ENCODE measurements at regions not wholly inside any gene's neighbourhood (a gene's known extent, or its start where the extent isn't known, plus 50 kb on each side); places are given as distances from the start of the nearest gene placed in this dataset.

GRCh38 chr9:11414241-11414640 is 801.4 kb upstream of the PTPRD start:
- Mint-ChIP-seq H3K4me1 (ENCODE audit: low read depth) (no peaks in the 10 kb centered on the region), H3K27ac (no peak overlapping the region), H3K27me3 (no peaks in the 10 kb centered on the region), H3K36me3 (ENCODE audit: low read depth) (no peaks in the 10 kb centered on the region), H3K9me3 (peaks cover 11% of the 10 kb centered on the region), H3K4me3 (no peak overlapping the region)
- intact Hi-C loops (cut with micrococcal nuclease), result no loop called here
- ATAC-seq, result no peak
- TF ChIP-seq, protein P1, sequence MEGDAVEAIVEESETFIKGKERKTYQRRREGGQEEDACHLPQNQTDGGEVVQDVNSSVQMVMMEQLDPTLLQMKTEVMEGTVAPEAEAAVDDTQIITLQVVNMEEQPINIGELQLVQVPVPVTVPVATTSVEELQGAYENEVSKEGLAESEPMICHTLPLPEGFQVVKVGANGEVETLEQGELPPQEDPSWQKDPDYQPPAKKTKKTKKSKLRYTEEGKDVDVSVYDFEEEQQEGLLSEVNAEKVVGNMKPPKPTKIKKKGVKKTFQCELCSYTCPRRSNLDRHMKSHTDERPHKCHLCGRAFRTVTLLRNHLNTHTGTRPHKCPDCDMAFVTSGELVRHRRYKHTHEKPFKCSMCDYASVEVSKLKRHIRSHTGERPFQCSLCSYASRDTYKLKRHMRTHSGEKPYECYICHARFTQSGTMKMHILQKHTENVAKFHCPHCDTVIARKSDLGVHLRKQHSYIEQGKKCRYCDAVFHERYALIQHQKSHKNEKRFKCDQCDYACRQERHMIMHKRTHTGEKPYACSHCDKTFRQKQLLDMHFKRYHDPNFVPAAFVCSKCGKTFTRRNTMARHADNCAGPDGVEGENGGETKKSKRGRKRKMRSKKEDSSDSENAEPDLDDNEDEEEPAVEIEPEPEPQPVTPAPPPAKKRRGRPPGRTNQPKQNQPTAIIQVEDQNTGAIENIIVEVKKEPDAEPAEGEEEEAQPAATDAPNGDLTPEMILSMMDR (IDR thresholded peaks at IDR 0.05), result no peak
- DNase-seq, result no peak
- POLR2A ChIA-PET, result no interaction called here
- CTCF ChIA-PET, result no interaction called here

- Mint-ChIP-seq H3K9me3 (peaks cover 9% of the 10 kb centered on the region), H3K36me3 (ENCODE audit: low read depth) (no peaks in the 10 kb centered on the region), H3K4me1 (ENCODE audit: low read depth) (no peaks in the 10 kb centered on the region), H3K27me3 (no peaks in the 10 kb centered on the region), H3K27ac (no peak overlapping the region), H3K4me3 (no peak overlapping the region)
- intact Hi-C loops (cut with micrococcal nuclease), result no loop called here
- ChIA-PET POLR2A (no interaction called here), CTCF (no interaction called here)
- TF ChIP-seq, protein P1 (IDR thresholded peaks at IDR 0.05), result no peak
- no peak for ATAC-seq
- DNase-seq, result no peak
Measured at GRCh38 chr9:11417782-11418181, 805.0 kb upstream of the PTPRD start.

GRCh38 chr9:11431490-11431889 is 818.7 kb upstream of the PTPRD start:
- ChIA-PET POLR2A (no interaction called here), CTCF (no interaction called here)
- Mint-ChIP-seq H3K4me3 (no peak overlapping the region), H3K27ac (no peak overlapping the region), H3K9me3 (peaks cover 13% of the 10 kb centered on the region), H3K4me1 (ENCODE audit: low read depth) (no peaks in the 10 kb centered on the region), H3K27me3 (no peaks in the 10 kb centered on the region), H3K36me3 (ENCODE audit: low read depth) (no peaks in the 10 kb centered on the region)
- no peak for ATAC-seq
- no peak for DNase-seq
- TF ChIP-seq, protein P1 (IDR thresholded peaks at IDR 0.05), result no peak
- intact Hi-C loops (cut with micrococcal nuclease), result no loop called here

- Mint-ChIP-seq H3K9me3 (peaks cover 12% of the 10 kb centered on the region), H3K27ac (no peak overlapping the region), H3K4me1 (ENCODE audit: low read depth) (no peaks in the 10 kb centered on the region), H3K36me3 (ENCODE audit: low read depth) (no peaks in the 10 kb centered on the region), H3K27me3 (no peaks in the 10 kb centered on the region), H3K4me3 (no peak overlapping the region)
- DNase-seq, result no peak
- intact Hi-C loops (cut with micrococcal nuclease), result no loop called here
- POLR2A ChIA-PET, result no interaction called here
- no peak for ATAC-seq
- TF ChIP-seq, protein P1 (IDR thresholded peaks at IDR 0.05), result no peak
- CTCF ChIA-PET, result no interaction called here
Measured at GRCh38 chr9:11432361-11432760, 819.6 kb upstream of the PTPRD start.

DNA sequence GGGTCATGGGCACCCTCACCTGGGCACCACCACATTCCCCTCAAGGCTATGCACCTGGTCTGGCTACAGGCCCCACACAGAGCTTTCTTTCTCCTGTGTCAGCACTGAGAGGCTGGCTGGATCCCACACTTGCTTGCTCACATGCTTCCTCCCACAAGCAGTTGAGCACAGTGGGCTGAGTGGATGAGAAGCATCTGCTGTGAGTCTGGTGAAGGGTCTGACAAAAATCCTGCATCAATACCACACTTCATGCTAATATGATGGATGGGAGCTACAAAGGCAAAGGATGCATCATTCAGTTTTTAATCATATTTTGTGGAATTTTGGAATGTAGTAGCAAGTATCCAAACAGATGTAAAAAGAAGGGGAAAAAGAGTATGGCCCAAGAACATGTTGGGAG is 830.8 kb upstream of the PTPRD start:
- Mint-ChIP-seq H3K27me3 (no peaks in the 10 kb centered on the region), H3K9me3 (peaks cover 24% of the 10 kb centered on the region), H3K27ac (no peak overlapping the region), H3K36me3 (ENCODE audit: low read depth) (no peaks in the 10 kb centered on the region), H3K4me3 (no peak overlapping the region), H3K4me1 (ENCODE audit: low read depth) (no peaks in the 10 kb centered on the region)
- ATAC-seq, result no peak
- intact Hi-C loops (cut with micrococcal nuclease), result no loop called here
- POLR2A ChIA-PET, result no interaction called here
- no peak for DNase-seq
- CTCF ChIA-PET, result no interaction called here
- TF ChIP-seq, protein P1 (IDR thresholded peaks at IDR 0.05), result no peak

Measured in activated CD8-positive, alpha-beta T cell treated with anti-CD3 and anti-CD28 coated beads for 36 hours (primary cell).